ENCODE measurements at regions not wholly inside any gene's neighbourhood (a gene's known extent, or its start where the extent isn't known, plus 50 kb on each side); places are given as distances from the start of the nearest gene placed in this dataset.

- TF ChIP-seq CTCF (IDR thresholded peaks at IDR 0.05; ENCODE audit: low read depth, low read length), result no peak
- H3K4me3 ChIP-seq (replicated peaks in 1 of 2; ENCODE audit: low read depth in 2 of 2, low read length in 2 of 2), result no peak overlapping the region
- peak in 1 of 2 donors; percentile 43 for DNase-seq (ENCODE audit: low read depth in 2 of 2)
Observed at GRCh38 chr4:124499261-124499660, 213.3 kb downstream of the ANKRD50 start.

GRCh38 chr4:124501576-124501975 lies 211.0 kb downstream of the ANKRD50 start:
- TF ChIP-seq CTCF (IDR thresholded peaks at IDR 0.05; ENCODE audit: low read depth, low read length), result no peak
- DNase-seq (ENCODE audit: low read depth in 2 of 2), result no peak
- no peak overlapping the region for H3K4me3 ChIP-seq (replicated peaks in 1 of 2; ENCODE audit: low read depth in 2 of 2, low read length in 2 of 2)

GRCh38 chr4:124504431-124504830 lies 208.1 kb downstream of the ANKRD50 start:
- TF ChIP-seq CTCF (IDR thresholded peaks at IDR 0.05; ENCODE audit: low read depth, low read length), result no peak
- peak in 1 of 2 donors; percentile 27 for DNase-seq (ENCODE audit: low read depth in 2 of 2)
- H3K4me3 ChIP-seq (replicated peaks in 1 of 2; ENCODE audit: low read depth in 2 of 2, low read length in 2 of 2), result no peak overlapping the region

GRCh38 chr4:124505211-124505610 lies 207.3 kb downstream of the ANKRD50 start:
- peak; percentile 21 to 55 for DNase-seq (ENCODE audit: low read depth in 2 of 2)
- no peak overlapping the region for H3K4me3 ChIP-seq (replicated peaks in 1 of 2; ENCODE audit: low read depth in 2 of 2, low read length in 2 of 2)
- no peak for TF ChIP-seq CTCF (IDR thresholded peaks at IDR 0.05; ENCODE audit: low read depth, low read length)

- no peak for TF ChIP-seq CTCF (IDR thresholded peaks at IDR 0.05; ENCODE audit: low read depth, low read length)
- H3K4me3 ChIP-seq (replicated peaks in 1 of 2; ENCODE audit: low read depth in 2 of 2, low read length in 2 of 2), result no peak overlapping the region
- no peak for DNase-seq (ENCODE audit: low read depth in 2 of 2)
Observed at GRCh38 chr4:124509151-124509550, 203.4 kb downstream of the ANKRD50 start.

GRCh38 chr4:124514588-124514987 lies 197.9 kb downstream of the ANKRD50 start:
- TF ChIP-seq CTCF (IDR thresholded peaks at IDR 0.05; ENCODE audit: low read depth, low read length), result no peak
- H3K4me3 ChIP-seq (replicated peaks in 1 of 2; ENCODE audit: low read depth in 2 of 2, low read length in 2 of 2), result no peak overlapping the region
- no peak for DNase-seq (ENCODE audit: low read depth in 2 of 2)

GRCh38 chr4:124515591-124515990 lies 196.9 kb downstream of the ANKRD50 start:
- DNase-seq (ENCODE audit: low read depth in 2 of 2), result no peak
- H3K4me3 ChIP-seq (replicated peaks in 1 of 2; ENCODE audit: low read depth in 2 of 2, low read length in 2 of 2), result no peak overlapping the region
- TF ChIP-seq CTCF (IDR thresholded peaks at IDR 0.05; ENCODE audit: low read depth, low read length), result no peak
